Activated CD8-positive, alpha-beta memory T cell treated with anti-CD3 and anti-CD28 coated beads, Interleukin-2, amount 50 U/mL, for 48 hours (primary cell): ENCODE measurements at regions not wholly inside any gene's neighbourhood (a gene's known extent, or its start where the extent isn't known, plus 50 kb on each side); places are given as distances from the start of the nearest gene placed in this dataset.

Experiments used
- DNase-seq: peaks from one replicate; pipeline ENCODE4 v3.0.0-alpha.2; 2020

DNA sequence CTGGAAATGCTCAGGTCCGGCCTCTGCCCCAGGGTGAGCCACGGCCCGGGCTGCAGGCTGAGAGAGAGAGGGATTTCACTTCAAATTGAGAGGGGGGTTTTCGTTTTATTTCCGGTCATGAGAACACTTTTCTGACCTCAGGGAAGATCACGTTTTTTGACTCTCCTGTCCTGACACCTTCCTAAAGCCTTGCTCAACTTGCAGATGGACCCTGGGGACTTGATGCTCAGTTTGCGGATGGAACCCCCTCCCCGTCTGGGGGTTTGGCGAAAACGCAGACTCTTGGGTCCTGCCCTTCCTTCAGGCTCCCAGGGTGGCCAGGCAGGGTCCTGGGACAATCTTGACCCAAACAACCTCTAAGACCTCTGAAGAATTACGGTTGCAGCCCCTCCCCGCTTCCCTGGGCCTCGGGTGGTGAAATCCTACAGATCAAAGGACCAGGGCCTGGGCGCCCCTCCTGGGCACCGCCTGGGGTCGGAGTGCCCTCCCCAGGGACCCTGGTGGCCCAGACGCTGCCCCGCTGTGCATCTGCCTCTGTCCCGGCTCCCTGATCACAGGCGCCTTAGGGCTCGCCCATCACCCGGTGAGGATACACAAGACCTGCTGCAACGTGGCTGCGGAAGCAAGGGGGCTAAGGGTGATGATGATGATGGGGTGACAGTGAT lies 148.2 kb downstream of the ERMARD start:
- no peak for DNase-seq

- DNase-seq, result no peak
These were observed 147.5 kb downstream of the ERMARD start for GRCh38 chr6:169898788-169899480.

- no peak for DNase-seq
These were observed 146.4 kb downstream of the ERMARD start for GRCh38 chr6:169897601-169898358.

DNA sequence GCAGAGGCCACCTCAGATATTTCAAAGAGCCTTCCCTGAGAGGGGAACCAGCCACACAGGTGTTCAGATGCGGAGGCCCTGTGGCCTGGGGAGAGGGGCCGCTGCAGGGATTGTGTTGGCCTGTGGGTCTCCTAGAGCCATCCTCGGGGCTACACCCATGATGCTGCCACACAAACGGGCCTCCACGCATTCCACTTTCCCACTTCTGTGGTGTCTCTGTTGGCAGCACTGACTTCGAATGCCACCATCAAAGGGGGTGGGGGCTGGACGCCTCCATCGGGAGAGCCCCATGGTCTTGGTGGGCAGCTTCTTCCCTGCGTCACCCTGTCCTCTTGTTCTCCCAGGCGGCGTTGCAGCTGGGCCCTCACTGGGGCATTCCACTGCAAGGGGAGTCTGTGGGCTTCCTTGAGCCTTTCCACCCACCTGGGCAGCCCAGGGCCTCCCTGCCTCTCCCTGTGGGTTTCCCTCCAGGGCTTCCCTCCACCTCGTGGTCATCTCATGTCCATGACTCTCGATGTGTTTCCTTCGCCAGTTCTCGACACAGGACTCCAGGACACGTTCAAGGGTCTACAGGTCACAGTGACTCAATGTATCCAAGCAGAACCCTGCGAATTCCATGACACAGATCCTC lies 145.5 kb downstream of the ERMARD start:
- no peak for DNase-seq

DNA sequence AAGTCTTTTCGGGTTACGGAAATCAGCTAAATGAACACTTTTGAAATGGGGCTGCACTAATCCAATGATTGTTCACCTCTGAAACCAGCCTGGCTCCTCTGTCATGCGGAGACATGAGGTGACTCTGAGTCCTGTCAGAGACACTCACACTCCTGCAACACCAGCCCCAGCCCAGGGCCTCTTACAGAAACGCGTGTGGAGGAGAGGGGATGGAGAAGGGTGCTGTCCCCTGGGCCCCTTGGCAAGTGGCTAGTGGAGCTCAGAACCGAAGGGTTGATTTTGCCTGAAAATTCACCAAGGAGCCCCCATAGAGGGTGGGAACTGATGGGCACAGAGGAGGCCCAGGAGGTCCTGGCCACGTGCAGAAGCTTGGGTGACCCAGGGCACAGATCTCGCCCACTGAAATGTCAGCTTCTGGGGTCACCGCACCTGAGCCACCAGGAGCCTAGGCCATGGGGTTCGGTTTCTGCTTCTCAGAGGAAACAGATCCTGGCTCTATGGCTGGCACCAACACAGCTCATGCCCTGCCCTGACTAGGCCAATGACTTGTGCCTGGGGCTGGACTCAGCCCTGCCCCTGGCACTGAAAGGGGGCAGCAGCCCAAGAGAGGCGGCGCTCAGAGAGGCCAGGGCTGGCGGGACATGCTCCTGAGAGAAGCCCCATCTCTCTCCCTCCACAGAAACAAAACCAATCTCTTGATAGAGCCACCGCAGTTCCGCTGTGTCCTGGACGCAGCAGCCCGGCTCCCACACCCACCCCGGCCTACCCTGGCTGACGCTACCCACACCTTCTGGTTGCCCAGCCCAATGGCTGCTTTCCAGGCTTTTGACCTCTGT lies 144.7 kb downstream of the ERMARD start:
- no peak for DNase-seq

DNA sequence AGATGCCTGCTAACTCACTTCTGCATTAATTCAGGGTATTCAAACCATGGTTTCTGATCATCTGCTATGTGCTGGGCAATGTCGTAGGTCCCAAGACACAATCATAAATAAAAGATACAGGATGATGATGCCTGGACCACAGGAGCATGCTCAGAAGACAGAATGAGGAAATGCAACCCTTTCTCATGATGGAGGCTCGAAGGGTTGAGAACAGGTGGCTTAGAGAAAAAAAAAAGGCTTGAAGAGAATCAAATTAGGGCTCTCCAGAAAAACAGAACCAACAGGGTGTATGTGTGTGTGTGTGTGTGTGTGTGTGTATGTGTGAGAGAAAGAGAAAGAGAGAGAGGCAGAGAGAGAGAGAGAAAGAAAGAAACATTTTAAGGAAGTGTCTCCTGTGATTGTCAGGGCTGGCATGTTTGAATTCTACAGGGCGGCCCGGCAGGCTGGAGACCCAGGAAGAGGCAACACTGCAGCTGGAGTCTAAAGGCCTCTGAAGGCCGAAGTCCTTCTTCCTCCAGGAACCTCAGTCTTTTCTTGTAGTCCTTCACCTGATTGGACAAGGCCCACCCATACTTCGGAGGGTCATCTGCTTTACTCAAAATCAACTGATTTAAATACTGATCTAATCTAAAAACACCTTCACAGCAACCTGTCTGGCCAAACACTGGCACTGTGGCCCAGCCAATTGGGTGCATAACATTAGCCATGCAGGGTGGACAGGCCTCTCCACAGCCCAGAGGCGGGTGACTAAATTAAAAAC lies 143.8 kb downstream of the ERMARD start:
- DNase-seq, result no peak

GRCh38 chr6:169894377-169894960 lies 143.0 kb downstream of the ERMARD start:
- no peak for DNase-seq

- no peak for DNase-seq
These were observed 142.2 kb downstream of the ERMARD start for GRCh38 chr6:169893624-169894023.

GRCh38 chr6:169891846-169892245 lies 140.4 kb downstream of the ERMARD start:
- DNase-seq, result no peak

DNA sequence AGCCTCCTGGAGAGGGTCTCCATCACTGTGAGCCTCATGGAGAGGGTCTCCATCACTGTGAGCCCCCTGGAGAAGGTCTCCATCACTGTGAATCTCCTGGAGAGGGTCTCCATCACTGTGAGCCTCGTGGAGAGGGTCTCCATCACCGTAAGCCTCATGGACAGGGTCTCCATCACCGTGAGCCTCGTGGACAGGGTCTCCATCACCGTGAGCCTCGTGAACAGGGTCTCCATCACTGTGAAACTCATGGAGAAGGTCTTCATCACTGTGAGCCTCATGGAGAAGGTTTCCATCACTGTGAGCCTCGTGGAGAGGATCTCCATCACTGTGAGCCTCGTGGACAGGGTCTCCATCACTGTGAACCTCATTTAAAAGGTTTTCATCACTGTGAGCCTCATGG lies 140.0 kb downstream of the ERMARD start:
- no peak for DNase-seq

- DNase-seq, result no peak
These were observed 139.5 kb downstream of the ERMARD start for GRCh38 chr6:169890901-169891300.

DNA sequence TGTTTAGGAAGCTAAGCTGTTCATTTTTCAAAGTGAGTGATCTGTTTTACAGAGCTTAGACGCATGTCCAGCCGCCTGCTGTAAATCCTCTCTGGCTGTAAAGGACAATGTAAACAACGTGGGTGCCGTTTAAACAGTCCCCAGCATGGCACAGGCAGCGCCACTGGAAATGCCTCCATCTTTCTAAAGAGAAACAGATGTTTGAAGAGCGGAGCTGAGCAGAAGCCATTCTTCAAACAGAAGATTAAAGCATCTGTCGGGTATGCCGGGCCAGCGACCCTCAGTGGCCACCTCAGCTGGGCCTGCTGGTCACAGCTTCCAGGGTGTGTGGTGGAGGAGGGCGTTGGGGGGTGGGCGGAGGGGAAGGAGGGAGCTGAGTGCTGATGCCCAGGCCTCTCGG lies 138.6 kb downstream of the ERMARD start:
- no peak for DNase-seq

DNA sequence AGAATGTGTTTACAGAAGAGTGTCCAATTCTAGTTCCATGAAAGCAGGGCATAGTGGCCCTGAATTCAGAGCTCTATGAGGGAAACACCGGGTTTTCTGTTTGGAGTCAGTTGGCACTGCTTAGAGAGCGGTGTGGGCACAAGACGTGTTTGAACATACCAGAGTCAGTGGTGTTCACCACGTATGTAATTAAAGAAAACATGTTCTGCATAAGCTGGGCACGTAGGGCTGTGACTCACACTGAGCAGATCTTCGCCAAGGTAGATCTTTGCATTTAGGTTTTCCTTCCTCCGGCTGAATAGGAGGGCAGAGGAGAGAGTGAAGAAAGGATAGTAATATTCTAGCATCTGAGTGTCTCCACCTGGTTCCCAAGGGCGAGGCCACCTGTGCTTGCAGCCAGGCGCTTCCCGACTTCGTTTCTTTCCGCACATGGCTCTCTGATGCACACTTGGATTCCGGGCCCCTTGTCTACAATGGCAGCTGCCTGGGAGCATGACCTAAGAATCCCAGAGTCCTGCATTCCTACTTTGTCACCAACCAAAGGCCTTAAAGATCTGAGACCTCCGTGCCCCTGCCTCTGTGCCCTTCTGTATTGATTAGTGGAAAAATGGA lies 136.2 kb downstream of the ERMARD start:
- DNase-seq, result no peak

GRCh38 chr6:169886631-169887227 lies 135.3 kb downstream of the ERMARD start:
- DNase-seq, result no peak

DNA sequence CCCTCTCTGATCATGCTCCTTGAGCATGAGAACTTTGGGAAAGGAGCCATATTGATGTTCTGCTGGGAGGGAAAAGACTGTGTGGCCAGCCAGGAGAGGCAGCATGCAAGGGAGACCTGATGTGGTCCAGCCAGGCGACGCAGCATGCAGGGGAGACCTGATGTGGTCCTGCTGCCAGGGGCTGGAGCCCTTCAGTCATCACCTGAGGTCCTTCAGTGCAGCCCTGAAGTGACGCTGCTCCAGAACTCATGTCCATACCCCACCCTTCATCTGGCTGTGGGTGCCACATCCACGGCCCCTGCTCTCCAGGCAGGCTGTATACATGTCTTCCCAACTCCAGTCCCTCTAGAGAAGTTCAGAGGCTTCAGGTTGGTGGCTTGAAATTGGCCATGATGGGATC lies 134.4 kb downstream of the ERMARD start:
- DNase-seq, result no peak

DNA sequence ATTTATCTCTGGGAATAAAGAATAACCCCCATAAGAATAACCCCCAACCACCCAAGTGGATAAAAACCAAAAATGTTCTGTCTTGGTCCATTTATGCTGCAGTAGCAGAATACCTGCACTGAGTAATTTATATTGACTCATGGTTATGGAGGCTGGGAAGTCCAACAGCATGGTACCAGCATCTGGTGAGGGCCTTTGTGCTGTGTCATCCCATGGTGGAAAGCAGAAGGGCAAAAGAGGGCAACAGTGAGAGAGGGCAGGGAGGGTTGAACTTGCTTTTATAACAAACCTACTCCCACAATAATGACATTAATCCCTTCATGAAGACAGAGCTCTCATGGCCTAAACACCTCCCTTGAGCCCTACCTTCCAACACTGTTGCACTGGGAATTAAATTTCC lies 133.7 kb downstream of the ERMARD start:
- DNase-seq, result no peak

DNA sequence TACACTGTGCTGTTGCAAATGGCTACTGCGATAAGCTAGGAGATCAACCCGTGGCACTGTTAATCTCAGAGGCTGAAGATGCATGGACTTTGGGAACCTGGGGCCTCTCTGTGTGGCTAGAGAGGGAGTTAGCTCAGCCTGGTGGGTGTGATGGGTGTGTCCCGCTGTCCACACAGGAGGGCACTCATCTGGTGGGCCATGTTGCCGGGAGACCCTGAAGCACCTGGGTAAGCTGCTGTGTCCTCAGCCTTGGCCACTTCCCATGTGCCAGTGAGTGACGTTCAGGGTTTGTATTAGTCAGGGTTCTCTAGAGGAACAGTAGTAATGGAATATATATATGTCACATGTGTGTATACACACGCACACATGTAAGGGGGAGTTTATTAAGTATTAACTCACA lies 132.7 kb downstream of the ERMARD start:
- DNase-seq, result peak; percentile 10

DNA sequence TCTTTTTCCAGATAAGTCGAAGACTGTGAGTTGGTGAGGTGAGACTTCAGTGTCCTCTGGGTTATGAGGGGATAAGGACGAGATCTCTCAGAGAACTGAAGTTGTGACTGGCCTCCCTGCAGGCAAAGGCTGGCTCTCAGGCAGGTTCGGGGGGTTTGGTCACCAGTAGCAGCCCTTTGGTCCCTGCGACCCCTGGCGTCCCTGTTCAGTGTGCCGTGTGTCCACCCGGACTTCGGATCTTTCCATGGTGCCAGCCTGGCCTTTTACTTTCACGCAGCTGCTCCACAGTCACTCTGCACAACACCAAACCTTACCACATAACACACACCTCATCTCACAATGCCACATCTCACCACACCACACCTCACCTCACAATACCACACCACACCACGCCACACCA lies 131.9 kb downstream of the ERMARD start:
- DNase-seq, result no peak

- no peak for DNase-seq
These were observed 130.6 kb downstream of the ERMARD start for GRCh38 chr6:169881976-169882375.

DNA sequence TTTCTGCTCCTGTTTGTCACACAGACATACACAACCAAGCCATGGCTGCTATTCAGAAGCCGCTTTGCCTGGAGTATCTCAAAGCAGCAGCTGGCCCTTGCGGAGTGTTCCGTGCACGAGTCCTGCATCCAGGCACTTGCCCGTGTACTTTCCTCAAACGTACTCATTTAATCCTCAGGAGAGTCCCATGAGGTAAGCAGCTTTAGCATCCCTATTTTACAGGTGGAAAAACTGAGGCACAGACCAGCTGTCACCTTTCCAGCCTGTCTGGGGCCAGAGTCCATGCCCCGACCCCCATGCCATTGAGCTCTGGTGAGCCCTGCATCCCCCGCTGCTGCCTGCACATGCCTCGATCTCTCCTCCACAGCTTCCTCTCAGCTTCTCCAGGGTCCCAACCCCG lies 130.0 kb downstream of the ERMARD start:
- DNase-seq, result no peak

DNA sequence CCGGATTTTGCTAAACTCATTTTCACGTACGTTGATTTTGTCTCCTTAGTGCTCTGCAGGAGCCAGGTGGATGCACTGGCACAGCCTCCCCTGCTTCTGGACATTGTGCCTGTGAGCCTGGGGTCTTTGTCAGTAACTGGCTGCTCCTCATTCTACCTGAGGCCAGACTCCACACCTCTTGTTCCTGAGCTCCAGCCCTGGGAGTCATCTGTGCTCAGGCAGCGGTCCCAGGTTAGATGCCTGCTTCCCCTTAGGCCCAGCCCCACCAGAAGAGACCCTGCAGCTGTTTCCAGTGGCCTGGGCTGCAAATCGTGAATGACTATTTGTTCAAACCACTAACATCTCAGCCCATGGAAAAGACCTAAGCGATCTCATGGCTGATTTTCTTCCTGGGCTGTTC lies 129.1 kb downstream of the ERMARD start:
- no peak for DNase-seq
